ENCODE measurements at regions not wholly inside any gene's neighbourhood (a gene's known extent, or its start where the extent isn't known, plus 50 kb on each side); places are given as distances from the start of the nearest gene placed in this dataset.

DNA sequence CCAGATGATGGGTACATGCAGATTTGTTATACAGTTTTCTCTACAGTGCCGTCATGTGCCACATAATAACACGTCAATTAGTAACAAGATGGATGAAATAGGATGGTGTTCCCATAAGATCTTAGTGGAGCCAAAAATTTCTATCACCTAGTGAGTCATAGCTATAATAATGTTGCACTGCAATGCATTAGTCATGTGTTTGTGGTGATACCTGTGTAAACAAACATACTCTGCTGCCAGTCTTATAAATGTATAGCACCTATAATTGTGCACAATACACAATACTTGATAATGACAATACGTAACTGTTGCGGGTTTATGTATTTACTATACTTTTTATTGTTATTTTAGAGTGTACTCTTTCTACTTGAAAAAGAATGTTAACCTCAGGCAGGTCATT is 865.4 kb downstream of the MAT2B start (continued):
- TF ChIP-seq, protein P1, sequence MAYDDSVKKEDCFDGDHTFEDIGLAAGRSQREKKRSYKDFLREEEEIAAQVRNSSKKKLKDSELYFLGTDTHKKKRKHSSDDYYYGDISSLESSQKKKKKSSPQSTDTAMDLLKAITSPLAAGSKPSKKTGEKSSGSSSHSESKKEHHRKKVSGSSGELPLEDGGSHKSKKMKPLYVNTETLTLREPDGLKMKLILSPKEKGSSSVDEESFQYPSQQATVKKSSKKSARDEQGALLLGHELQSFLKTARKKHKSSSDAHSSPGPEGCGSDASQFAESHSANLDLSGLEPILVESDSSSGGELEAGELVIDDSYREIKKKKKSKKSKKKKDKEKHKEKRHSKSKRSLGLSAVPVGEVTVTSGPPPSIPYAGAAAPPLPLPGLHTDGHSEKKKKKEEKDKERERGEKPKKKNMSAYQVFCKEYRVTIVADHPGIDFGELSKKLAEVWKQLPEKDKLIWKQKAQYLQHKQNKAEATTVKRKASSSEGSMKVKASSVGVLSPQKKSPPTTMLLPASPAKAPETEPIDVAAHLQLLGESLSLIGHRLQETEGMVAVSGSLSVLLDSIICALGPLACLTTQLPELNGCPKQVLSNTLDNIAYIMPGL (CRISPR knock-in tag; IDR thresholded peaks at IDR 0.05): no peak
- TF ChIP-seq GABPB1 (CRISPR knock-in tag; IDR thresholded peaks at IDR 0.05) (no peak), ZNF423 (CRISPR knock-in tag; IDR thresholded peaks at IDR 0.05) (no peak), NFYB (CRISPR knock-in tag; conservative IDR thresholded peaks at IDR 0.05; ENCODE audit: low read depth) (no peak), SMAD3 (CRISPR knock-in tag; IDR thresholded peaks at IDR 0.05; ENCODE audit: borderline replicate concordance) (no peak)
- TF ChIP-seq, protein P2, sequence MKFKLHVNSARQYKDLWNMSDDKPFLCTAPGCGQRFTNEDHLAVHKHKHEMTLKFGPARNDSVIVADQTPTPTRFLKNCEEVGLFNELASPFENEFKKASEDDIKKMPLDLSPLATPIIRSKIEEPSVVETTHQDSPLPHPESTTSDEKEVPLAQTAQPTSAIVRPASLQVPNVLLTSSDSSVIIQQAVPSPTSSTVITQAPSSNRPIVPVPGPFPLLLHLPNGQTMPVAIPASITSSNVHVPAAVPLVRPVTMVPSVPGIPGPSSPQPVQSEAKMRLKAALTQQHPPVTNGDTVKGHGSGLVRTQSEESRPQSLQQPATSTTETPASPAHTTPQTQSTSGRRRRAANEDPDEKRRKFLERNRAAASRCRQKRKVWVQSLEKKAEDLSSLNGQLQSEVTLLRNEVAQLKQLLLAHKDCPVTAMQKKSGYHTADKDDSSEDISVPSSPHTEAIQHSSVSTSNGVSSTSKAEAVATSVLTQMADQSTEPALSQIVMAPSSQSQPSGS (CRISPR knock-in tag; IDR thresholded peaks at IDR 0.05; ENCODE audit: borderline replicate concordance, low read depth): no peak
- TF ChIP-seq, protein P3, sequence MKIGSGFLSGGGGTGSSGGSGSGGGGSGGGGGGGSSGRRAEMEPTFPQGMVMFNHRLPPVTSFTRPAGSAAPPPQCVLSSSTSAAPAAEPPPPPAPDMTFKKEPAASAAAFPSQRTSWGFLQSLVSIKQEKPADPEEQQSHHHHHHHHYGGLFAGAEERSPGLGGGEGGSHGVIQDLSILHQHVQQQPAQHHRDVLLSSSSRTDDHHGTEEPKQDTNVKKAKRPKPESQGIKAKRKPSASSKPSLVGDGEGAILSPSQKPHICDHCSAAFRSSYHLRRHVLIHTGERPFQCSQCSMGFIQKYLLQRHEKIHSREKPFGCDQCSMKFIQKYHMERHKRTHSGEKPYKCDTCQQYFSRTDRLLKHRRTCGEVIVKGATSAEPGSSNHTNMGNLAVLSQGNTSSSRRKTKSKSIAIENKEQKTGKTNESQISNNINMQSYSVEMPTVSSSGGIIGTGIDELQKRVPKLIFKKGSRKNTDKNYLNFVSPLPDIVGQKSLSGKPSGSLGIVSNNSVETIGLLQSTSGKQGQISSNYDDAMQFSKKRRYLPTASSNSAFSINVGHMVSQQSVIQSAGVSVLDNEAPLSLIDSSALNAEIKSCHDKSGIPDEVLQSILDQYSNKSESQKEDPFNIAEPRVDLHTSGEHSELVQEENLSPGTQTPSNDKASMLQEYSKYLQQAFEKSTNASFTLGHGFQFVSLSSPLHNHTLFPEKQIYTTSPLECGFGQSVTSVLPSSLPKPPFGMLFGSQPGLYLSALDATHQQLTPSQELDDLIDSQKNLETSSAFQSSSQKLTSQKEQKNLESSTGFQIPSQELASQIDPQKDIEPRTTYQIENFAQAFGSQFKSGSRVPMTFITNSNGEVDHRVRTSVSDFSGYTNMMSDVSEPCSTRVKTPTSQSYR (CRISPR knock-in tag; IDR thresholded peaks at IDR 0.05): no peak

DNA sequence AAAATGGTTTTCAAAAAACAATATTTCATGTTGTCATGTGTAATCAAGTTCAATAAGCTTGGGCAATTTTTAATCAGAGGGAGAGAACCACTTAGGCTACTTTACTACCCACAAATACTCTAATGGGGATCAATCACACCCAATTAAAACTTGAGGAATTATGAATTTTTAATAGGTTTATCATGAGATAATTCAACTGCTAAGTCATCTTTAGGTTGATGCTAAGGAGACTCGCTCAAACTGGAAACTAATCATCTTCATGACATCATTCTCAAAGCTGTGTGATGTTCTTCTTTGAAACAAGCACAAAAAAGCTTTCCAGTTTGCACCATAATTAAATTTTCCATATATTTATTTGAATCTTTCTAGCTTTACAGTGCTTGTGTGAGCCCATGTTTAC is 867.5 kb downstream of the MAT2B start:
- H3K4me3 Mint-ChIP-seq: no peak overlapping the region
- no peaks in the 10 kb centered on the region for H3K36me3 Mint-ChIP-seq
- TF ChIP-seq JAZF1 (CRISPR knock-in tag; IDR thresholded peaks at IDR 0.05) (no peak), ZNF219 (CRISPR knock-in tag; IDR thresholded peaks at IDR 0.05; ENCODE audit: borderline replicate concordance) (no peak), MYBL2 (CRISPR knock-in tag; IDR thresholded peaks at IDR 0.05) (no peak), KAT7 (CRISPR knock-in tag; IDR thresholded peaks at IDR 0.05; ENCODE audit: borderline replicate concordance) (no peak), NFYB (CRISPR knock-in tag; conservative IDR thresholded peaks at IDR 0.05; ENCODE audit: low read depth) (no peak), TEAD4 (CRISPR knock-in tag; IDR thresholded peaks at IDR 0.05) (no peak), ETV6 (CRISPR knock-in tag; IDR thresholded peaks at IDR 0.05) (no peak), TP53 (CRISPR knock-in tag; IDR thresholded peaks at IDR 0.05) (no peak), NR2C2 (CRISPR knock-in tag; IDR thresholded peaks at IDR 0.05) (no peak), CREB1 (CRISPR knock-in tag; IDR thresholded peaks at IDR 0.05) (no peak)
- TF ChIP-seq, protein P4, sequence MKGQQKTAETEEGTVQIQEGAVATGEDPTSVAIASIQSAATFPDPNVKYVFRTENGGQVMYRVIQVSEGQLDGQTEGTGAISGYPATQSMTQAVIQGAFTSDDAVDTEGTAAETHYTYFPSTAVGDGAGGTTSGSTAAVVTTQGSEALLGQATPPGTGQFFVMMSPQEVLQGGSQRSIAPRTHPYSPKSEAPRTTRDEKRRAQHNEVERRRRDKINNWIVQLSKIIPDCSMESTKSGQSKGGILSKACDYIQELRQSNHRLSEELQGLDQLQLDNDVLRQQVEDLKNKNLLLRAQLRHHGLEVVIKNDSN (CRISPR knock-in tag; IDR thresholded peaks at IDR 0.05): no peak
- TF ChIP-seq, protein P5, sequence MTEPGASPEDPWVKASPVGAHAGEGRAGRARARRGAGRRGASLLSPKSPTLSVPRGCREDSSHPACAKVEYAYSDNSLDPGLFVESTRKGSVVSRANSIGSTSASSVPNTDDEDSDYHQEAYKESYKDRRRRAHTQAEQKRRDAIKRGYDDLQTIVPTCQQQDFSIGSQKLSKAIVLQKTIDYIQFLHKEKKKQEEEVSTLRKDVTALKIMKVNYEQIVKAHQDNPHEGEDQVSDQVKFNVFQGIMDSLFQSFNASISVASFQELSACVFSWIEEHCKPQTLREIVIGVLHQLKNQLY (CRISPR knock-in tag; IDR thresholded peaks at IDR 0.05): no peak
- TF ChIP-seq, protein P6, sequence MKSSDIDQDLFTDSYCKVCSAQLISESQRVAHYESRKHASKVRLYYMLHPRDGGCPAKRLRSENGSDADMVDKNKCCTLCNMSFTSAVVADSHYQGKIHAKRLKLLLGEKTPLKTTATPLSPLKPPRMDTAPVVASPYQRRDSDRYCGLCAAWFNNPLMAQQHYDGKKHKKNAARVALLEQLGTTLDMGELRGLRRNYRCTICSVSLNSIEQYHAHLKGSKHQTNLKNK (CRISPR knock-in tag; IDR thresholded peaks at IDR 0.05): no peak
- TF ChIP-seq, protein P7, sequence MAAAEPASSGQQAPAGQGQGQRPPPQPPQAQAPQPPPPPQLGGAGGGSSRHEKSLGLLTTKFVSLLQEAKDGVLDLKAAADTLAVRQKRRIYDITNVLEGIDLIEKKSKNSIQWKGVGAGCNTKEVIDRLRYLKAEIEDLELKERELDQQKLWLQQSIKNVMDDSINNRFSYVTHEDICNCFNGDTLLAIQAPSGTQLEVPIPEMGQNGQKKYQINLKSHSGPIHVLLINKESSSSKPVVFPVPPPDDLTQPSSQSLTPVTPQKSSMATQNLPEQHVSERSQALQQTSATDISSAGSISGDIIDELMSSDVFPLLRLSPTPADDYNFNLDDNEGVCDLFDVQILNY (CRISPR knock-in tag; IDR thresholded peaks at IDR 0.05): no peak
- TF ChIP-seq, protein P8, sequence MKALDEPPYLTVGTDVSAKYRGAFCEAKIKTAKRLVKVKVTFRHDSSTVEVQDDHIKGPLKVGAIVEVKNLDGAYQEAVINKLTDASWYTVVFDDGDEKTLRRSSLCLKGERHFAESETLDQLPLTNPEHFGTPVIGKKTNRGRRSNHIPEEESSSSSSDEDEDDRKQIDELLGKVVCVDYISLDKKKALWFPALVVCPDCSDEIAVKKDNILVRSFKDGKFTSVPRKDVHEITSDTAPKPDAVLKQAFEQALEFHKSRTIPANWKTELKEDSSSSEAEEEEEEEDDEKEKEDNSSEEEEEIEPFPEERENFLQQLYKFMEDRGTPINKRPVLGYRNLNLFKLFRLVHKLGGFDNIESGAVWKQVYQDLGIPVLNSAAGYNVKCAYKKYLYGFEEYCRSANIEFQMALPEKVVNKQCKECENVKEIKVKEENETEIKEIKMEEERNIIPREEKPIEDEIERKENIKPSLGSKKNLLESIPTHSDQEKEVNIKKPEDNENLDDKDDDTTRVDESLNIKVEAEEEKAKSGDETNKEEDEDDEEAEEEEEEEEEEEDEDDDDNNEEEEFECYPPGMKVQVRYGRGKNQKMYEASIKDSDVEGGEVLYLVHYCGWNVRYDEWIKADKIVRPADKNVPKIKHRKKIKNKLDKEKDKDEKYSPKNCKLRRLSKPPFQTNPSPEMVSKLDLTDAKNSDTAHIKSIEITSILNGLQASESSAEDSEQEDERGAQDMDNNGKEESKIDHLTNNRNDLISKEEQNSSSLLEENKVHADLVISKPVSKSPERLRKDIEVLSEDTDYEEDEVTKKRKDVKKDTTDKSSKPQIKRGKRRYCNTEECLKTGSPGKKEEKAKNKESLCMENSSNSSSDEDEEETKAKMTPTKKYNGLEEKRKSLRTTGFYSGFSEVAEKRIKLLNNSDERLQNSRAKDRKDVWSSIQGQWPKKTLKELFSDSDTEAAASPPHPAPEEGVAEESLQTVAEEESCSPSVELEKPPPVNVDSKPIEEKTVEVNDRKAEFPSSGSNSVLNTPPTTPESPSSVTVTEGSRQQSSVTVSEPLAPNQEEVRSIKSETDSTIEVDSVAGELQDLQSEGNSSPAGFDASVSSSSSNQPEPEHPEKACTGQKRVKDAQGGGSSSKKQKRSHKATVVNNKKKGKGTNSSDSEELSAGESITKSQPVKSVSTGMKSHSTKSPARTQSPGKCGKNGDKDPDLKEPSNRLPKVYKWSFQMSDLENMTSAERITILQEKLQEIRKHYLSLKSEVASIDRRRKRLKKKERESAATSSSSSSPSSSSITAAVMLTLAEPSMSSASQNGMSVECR (CRISPR knock-in tag; IDR thresholded peaks at IDR 0.05; ENCODE audit: borderline replicate concordance): no peak
- no peaks in the 10 kb centered on the region for H3K27me3 Mint-ChIP-seq (ENCODE audit: low read depth)
- no peaks in the 10 kb centered on the region for H3K9me3 Mint-ChIP-seq
- H3K27ac Mint-ChIP-seq: no peak overlapping the region
- ATAC-seq: no peak
- ChIA-PET CTCF (no interaction called here), POLR2A (no interaction called here)
- DNase-seq (ENCODE audit: low spot score): no peak
- H3K4me1 Mint-ChIP-seq: no peaks in the 10 kb centered on the region
